ENCODE measurements at regions not wholly inside any gene's neighbourhood (a gene's known extent, or its start where the extent isn't known, plus 50 kb on each side); places are given as distances from the start of the nearest gene placed in this dataset.

GRCh38 chr4:18296411-18296810 is 274.9 kb upstream of the LCORL start:
- intact Hi-C loops (cut with micrococcal nuclease; ENCODE audit: unreplicated experiment), result no loop called here
- no peaks in the 10 kb centered on the region for H3K4me1 ChIP-seq (ENCODE audit: insufficient read depth, low read length, poor library complexity, severe bottlenecking)
- TF ChIP-seq EZH2 (IDR thresholded peaks at IDR 0.05; ENCODE audit: borderline replicate concordance, low read depth, low read length, poor library complexity, severe bottlenecking) (no peak), CTCF (conservative IDR thresholded peaks at IDR 0.05; ENCODE audit: low read depth, low read length) (no peak)
- ChIA-PET POLR2A (ENCODE audit: low non-redundant PET) (interaction anchor here (0.6 kb wide), 1 partner anchor 212 kb away, joined by 3 read pairs; no protein-coding TSS in a partner anchor), CTCF (no interaction called here)
- no peak overlapping the region for H3K27ac ChIP-seq (ENCODE audit: low read depth, low read length, poor library complexity, severe bottlenecking)
- no peak for DNase-seq (ENCODE audit: low spot score)
- BruUV-seq (replicated peaks), result no TSS peak
- H3K4me3 ChIP-seq (ENCODE audit: low read depth, low read length, poor library complexity, severe bottlenecking), result no peak overlapping the region
- no peaks in the 10 kb centered on the region for H3K36me3 ChIP-seq (ENCODE audit: insufficient read depth, low read length, poor library complexity, severe bottlenecking)
- H3K9me3 ChIP-seq (ENCODE audit: low read depth, low read length, poor library complexity, severe bottlenecking), result no peaks in the 10 kb centered on the region
- H3K27me3 ChIP-seq (replicated peaks; ENCODE audit: insufficient read depth, low read depth, low read length, poor library complexity), result no peaks in the 10 kb centered on the region

DNA sequence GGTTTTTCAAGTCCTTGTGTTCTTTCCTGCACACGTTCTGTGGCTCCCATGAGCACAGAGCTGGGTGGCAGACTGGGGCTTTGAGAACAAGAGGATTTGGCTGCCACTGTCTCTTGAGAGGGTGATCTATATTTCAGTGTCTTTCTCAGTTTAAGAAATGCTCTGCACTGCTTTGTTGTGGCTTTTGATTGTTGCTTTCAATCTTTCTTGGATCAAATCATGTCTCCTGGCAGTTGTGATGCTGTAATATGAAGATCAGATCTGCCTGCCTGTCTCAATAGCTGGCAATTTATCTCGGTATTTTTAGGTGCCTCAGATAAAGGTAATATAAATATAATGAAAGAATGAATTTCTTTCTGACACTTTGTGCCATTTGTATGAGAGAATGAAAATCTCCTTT is 273.3 kb upstream of the LCORL start:
- no peaks in the 10 kb centered on the region for H3K9me3 ChIP-seq (ENCODE audit: low read depth, low read length, poor library complexity, severe bottlenecking)
- no peak for TF ChIP-seq CTCF (conservative IDR thresholded peaks at IDR 0.05; ENCODE audit: low read depth, low read length)
- no peak for TF ChIP-seq EZH2 (IDR thresholded peaks at IDR 0.05; ENCODE audit: borderline replicate concordance, low read depth, low read length, poor library complexity, severe bottlenecking)
- H3K4me1 ChIP-seq (ENCODE audit: insufficient read depth, low read length, poor library complexity, severe bottlenecking), result no peaks in the 10 kb centered on the region
- BruUV-seq (replicated peaks), result no TSS peak
- no peaks in the 10 kb centered on the region for H3K36me3 ChIP-seq (ENCODE audit: insufficient read depth, low read length, poor library complexity, severe bottlenecking)
- intact Hi-C loops (cut with micrococcal nuclease; ENCODE audit: unreplicated experiment), result no loop called here
- POLR2A ChIA-PET (ENCODE audit: low non-redundant PET), result no interaction called here
- no peak overlapping the region for H3K27ac ChIP-seq (ENCODE audit: low read depth, low read length, poor library complexity, severe bottlenecking)
- no peak for DNase-seq (ENCODE audit: low spot score)
- H3K4me3 ChIP-seq (ENCODE audit: low read depth, low read length, poor library complexity, severe bottlenecking), result no peak overlapping the region
- CTCF ChIA-PET, result no interaction called here
- no peaks in the 10 kb centered on the region for H3K27me3 ChIP-seq (replicated peaks; ENCODE audit: insufficient read depth, low read depth, low read length, poor library complexity)

- POLR2A ChIA-PET (ENCODE audit: low non-redundant PET), result no interaction called here
- Histone ChIP-seq H3K27ac (ENCODE audit: low read depth, low read length, poor library complexity, severe bottlenecking) (no peak overlapping the region), H3K4me1 (ENCODE audit: insufficient read depth, low read length, poor library complexity, severe bottlenecking) (no peaks in the 10 kb centered on the region), H3K36me3 (ENCODE audit: insufficient read depth, low read length, poor library complexity, severe bottlenecking) (no peaks in the 10 kb centered on the region), H3K4me3 (ENCODE audit: low read depth, low read length, poor library complexity, severe bottlenecking) (no peak overlapping the region), H3K9me3 (ENCODE audit: low read depth, low read length, poor library complexity, severe bottlenecking) (no peaks in the 10 kb centered on the region), H3K27me3 (replicated peaks; ENCODE audit: insufficient read depth, low read depth, low read length, poor library complexity) (no peaks in the 10 kb centered on the region)
- DNase-seq (ENCODE audit: low spot score), result no peak
- BruUV-seq (replicated peaks), result no TSS peak
- intact Hi-C loops (cut with micrococcal nuclease; ENCODE audit: unreplicated experiment), result no loop called here
- CTCF ChIA-PET, result no interaction called here
- no peak for TF ChIP-seq CTCF (conservative IDR thresholded peaks at IDR 0.05; ENCODE audit: low read depth, low read length)
- no peak for TF ChIP-seq EZH2 (IDR thresholded peaks at IDR 0.05; ENCODE audit: borderline replicate concordance, low read depth, low read length, poor library complexity, severe bottlenecking)
Observed at GRCh38 chr4:18294021-18294420, 272.5 kb upstream of the LCORL start.
